ENCODE measurements at regions not wholly inside any gene's neighbourhood (a gene's known extent, or its start where the extent isn't known, plus 50 kb on each side); places are given as distances from the start of the nearest gene placed in this dataset.
"Not testable (repeated sequence)": the region's sequence is repeated elsewhere in the genome, so short reads cannot be mapped to it uniquely, and the experiment has no call there.

DNA sequence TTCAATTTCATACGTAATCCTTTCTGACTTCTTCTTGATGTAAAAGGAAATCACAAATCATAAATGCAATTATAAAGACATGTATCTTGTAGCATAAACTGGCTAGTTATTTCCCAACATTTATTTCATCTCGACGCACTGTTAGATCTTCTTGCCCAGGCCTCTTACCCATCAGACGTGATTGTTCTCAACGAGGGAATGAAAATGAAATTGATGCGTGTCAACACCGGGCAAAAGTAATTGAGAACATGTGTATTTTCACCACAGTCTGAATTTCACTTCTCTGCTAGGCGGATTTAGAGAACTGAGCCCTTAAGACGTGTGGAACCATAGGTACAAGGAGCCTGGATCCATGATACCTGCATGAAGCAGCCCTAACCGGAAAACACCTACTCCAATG lies 519.7 kb downstream of the KCNT2 start:
- DNase-seq = no peak

DNA sequence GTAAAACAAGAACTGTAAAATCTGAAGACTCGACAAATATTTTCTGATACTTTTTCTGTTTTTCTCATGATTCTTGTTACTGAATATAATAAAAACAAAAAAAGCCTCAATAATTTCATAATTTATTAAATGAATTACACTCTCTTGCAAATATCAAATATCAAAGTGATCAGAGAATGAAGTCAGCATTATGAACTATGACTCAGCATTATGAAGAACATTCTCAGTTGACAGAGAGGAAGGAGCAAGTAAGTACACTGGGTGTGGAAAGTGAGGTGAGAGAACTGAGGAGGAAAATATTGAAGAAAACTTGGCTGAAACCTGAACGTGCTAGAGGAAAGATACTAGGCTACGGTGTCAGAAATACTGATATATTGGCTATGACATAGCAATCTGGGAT lies 529.5 kb downstream of the KCNT2 start:
- no peak for DNase-seq

DNA sequence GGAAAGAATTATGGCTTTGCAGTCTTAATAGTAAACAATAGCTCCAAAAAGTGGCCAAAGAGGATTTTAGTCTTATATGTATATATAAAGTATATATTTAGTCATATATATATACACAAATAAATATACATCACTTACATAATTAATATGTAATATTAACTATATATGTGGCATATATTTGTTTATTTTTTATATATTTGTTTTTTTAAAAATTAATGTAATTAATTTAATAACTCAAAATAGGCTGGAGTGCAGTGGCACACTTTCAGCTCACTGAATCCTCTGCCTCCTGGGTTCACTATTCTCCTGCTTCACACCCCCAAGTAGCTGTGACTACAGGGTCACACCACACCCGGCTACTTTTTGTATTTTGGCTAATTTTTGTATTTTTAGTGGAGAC lies 532.6 kb downstream of the KCNT2 start:
- no peak for DNase-seq

DNA sequence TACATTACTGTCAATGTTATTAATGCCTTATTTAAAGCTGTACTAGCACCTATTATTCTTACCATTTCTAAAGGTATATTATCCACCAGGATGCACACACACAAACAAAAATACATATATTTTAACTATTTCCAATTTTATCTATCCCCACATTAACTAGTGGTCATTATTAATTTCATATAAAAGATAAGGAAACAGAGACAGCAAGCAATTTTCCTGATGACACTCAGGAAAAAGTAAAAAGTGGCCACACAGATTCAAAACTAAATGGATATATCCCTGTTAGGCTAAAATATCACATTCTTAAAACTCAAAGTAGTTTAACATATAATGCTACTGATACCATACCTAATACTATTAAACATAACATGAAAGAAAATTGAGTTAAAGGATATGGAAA lies 534.1 kb downstream of the KCNT2 start:
- no peak for DNase-seq

DNA sequence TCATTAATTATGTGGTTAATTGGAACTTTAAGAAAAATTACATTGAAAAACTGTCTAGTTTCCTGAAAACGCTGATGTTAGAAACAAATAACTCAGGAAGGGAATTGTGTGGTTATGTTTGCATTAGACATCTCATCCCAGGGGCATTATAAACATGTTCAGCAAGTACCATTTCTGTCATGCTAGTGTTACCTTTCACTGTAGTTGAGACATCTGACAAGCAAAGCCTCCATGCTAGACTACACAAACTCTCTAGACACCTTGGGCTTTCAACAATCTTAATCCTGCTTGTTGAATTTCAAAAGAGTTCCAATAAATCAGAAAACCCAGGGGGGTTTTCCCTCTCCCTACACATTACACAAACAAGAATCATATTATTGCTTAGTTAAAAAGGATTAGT lies 536.8 kb downstream of the KCNT2 start:
- no peak for DNase-seq

DNA sequence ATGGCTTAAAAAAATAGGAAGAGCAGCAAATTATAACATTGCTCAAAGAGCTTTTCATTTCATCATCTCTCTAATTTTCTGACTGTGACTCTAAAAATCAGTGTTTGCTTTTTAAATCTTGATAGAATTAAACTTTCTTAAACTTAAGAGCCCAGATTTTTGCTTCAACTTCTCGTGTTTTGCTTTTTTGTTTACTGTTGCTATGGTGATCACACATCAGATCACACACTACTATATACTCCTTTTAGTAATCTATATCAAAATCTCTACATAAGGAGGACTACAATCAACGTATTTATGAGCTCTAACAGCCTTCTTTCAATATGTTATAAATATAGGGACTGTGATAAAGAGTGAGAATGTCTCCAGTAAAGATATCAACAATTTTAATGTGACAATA lies 537.3 kb downstream of the KCNT2 start:
- DNase-seq = no peak

DNA sequence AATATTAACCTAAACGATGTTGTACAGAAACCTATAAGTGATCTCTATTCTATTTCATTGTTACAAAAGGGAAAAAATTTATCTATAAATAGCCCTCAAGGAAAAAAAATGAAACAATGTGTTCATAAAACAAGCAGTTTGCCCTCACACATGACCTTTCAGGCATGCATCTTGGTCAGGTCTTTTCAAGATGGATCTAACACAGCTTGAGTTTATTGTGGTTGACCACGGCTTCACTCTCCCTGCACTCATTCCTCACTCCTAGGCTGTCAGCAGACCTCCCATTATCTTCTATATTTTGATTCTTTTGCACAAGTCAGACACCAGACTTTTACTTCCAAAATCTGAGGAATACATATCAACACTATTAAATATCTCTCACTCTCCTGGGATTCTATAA lies 544.3 kb downstream of the KCNT2 start:
- no peak for DNase-seq

DNA sequence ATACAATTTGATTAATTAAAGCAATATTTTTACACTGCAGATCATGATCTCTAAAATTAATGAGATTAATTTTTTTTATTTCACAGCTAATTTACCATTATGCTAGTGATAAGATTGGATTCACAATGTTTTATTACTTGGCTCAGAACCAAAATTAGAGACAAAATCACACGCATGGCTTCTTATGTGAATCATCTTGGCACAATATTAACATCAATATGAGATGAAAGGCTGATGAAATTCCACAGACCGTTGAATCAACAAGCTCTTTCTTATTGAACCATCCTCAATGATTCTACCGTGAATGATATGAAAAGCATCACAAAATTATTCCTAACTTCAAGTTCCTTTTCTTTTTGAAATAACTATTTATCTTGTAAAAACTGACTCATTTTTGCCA lies 544.9 kb downstream of the KCNT2 start:
- DNase-seq = no peak

DNA sequence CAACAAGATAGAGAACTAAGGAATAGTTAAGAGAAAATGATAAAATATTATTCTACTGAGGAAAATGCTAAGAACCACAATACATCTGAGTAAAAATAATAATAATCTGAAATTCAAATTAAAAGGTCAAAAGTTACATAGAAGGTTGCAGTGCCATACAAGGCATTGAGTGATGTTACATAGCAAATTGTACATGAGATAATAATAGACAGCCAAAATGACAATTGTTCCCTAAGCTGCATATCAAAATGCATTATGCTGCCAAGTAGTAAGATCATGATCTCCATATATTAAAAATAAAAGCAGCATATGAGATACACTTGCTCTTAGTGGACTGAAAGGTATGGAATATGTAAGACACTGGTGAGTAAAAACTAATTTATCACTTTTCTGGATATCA lies 547.7 kb downstream of the KCNT2 start:
- no peak for DNase-seq

DNA sequence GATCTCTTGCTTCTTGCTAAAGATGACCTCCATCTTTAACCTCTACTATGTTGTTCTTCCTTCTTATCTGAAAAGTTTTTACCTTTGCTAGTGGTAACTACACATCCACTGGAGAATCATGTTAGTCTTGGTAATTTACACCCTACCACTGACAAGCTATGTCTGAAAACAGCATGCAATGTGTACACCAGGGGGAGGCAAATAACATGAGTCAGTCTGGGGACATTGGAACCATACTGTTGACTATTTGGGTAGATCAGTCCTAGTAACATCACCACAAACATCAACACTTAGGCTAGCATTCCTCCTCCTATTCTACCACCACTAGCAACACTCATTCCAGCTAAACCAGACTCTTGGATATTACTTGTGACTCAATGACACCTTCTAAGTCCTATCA lies 549.0 kb downstream of the KCNT2 start:
- no peak for DNase-seq

DNA sequence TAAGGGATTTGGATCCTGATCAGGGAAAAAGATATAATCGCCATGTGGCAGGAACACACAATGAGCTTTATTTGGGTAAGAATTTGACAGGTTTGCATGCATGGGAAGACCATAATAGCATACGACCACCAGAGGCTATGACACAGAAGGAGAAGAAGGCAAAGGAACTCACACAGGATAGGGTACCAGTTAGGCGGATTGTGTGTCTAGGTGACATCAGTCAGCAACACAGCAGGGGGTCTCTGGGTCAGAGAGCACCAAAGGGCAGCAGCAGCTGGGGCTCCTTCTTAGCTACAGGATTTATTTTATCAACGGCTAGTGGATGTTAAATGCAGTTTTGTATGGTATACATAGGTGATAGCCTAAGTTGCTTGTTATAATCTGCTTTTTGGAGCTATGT lies 551.3 kb downstream of the KCNT2 start:
- no peak for DNase-seq

DNA sequence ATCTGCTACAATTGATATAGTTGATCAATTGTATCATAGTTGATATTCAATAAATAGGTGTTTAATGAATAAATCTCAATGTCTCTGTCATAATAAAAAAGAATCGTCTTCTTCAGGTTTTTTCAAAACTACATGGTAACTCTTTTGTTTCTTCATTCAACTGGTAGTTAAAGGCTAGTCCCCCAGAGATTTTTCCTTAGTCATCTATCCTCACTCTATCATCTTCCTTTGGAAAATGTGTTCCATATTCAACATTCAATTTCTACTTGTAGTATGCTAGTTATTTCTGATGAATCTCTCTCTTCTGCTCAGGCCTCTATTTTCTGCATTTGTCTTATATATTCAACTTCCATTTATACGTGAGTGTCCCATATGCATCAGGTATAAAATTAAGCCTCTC lies 558.8 kb downstream of the KCNT2 start:
- no peak for DNase-seq

DNA sequence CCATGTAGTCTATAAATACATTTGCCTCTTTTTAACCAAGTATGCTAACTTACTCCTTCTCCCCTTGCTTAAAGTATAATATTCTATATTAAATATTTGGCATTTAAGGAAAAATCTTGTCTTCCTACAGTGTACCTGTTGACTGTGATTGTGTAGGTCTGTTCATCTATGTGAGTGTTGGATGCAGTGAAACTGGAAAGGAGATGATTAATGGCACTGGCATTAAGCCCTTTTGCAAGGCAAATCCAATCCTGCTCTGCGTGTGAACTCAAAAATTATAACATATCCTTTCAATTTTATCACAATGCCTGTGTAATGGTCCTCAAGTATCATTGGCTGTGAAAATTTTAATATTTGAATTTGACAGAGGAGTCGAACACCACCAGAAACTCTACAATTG lies 565.0 kb downstream of the KCNT2 start:
- DNase-seq = no peak

DNA sequence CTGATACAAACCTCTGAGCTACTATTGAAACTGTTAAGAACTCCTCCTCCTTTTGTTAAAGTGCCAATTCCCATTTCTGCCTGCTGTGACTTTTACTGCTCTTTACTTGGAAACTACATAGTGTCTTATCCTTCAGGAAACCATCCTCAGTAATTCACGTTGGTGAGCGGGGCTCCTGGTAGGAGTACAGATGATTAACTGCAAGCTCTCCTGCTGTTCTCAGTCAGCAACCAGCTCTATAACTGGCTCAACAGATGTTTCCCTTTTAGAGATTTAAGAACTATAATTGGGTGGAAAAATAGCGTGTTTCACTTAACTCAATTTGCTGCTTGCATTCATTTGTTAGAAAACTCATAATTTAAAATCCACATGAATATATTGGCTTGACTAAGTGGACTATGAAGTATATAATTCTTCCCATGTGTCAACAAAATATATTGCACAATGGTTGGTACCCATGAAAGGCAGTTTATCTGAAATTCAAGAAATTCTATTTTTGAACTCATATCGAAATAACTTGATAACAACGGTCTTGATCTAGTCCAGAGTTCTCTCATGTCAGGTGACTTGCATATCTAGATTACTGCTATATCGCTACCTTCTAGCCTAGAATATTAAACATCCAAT lies 574.0 kb downstream of the KCNT2 start:
- DNase-seq = no peak

DNA sequence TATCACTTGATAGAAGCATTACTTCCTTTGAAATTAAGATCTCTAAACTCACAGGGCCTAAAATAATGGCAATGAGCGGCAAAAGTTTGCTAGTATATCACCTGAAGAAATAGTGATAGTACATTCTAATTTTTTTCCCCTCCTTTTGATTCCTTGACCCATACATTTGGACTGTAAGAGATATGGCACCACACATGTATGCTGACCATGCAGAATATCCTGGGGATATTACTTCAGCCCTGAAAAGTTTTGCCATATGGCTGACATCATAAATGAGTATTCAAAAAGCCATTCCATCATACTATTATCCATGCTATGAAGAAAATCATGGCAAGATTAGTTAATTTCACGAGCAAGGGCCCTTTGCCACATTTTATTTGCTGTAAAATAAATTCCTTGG lies 576.9 kb downstream of the KCNT2 start:
- not testable (repeated sequence) for DNase-seq

DNA sequence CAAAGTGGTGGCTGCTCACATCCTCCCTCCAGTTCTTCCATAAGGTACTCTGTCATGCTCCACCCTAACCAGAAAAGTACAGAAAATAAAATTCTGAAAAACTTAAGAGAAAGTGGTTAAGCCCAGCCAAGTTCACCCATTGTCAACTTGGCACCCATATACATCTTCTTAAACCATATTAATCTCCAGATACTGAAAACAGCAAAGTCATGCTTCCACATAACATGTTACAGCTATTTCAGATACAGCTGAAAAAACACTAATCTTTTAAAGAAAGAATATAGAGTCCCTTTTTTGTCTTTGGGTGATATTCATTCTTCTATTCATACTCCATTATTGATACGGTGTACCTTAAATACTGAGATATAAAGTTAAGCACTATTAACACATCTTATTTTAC lies 577.8 kb downstream of the KCNT2 start:
- DNase-seq = no peak

DNA sequence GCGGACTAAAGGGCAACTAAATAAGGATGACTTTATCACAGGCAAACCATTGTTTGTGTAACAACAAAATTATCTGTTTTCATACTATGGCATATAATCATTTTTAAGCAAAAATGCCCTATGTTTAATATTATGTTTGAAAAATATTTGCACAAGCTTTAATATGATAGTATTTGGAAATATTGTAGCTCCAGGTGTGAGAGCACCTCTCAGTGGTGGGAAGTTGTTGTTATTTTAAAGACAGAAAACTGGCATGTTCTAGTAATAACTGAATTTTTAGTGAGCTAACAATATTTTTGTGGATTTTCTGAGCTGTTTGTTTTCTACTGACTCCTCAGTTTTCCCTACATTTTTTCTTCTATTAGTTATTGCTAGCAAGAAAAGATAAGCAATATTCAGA lies 578.8 kb downstream of the KCNT2 start:
- DNase-seq = no peak

DNA sequence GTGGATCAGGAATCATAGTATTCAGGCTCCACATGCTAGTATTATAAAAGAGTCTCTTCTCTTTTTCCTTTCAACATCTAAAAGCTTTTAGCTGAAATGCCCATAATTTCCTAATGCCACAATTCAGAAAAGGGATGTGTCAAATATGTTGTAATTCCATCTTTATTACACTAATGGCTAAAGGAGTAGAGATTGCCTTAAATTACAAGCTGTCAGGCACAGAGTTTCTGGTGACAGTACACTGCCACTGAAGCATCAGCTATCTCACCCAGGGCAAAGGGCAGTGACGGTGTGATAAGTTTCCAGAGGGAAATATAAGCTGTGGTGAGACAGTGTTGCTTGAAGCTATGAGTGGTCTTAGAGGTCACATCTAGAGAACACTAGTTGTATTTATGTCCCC lies 581.1 kb downstream of the KCNT2 start:
- no peak for DNase-seq

DNA sequence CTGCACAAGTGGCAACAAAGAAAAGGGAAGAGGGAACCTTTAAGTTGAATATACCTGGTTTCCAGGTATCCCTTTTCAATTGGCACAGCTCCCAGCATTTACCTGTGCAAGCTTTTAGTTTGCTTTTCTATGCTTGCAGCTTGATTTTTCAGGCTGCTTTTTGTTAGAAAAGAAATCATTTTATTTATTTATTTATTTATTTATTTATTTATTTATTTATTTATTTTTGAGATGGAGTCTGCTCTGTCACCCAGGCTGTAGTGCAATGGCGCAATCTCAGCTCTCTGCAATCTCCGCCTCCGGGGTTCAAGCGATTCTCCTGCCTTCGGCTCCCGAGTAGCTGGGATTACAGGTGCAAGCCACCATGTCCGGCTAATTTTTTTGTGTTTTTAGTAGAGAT lies 587.1 kb downstream of the KCNT2 start:
- DNase-seq = not testable (repeated sequence)

DNA sequence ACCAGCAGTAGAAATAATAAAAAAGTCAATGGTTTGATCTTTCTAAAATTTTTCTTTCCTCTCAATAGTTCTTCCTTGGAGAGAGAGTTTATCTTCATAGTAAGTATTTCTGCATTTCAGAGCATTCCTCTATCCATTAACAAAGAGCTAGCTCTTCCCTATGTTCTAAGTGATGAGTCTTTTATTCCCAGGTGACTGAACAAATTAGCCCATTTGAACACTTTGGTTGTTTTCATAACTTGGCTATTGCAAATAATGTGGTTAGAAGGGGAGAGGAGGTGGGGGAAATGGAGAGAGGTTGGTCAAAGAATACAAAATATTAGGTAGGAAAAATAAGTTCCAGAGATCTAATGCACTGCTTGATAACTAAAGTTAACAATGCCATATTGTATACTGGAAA lies 598.9 kb downstream of the KCNT2 start:
- DNase-seq = no peak

DNA sequence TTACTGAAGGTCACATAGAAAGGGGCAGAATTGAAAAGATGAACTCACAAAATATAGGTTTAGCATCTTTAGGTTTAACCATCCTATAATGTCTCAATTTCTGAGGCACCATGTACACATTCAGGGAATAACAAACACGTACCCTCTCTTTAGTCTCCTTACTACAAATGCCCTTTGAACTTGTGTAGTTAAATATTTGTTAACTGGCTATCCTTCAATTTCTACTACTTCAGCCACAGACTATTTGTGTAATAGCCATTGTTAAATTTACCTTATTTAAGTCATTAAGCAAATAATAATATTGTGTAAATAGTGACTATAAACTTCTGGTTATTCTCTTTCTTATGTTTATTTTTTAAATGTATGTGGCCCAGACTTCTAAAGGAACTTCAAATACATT lies 600.5 kb downstream of the KCNT2 start:
- no peak for DNase-seq

DNA sequence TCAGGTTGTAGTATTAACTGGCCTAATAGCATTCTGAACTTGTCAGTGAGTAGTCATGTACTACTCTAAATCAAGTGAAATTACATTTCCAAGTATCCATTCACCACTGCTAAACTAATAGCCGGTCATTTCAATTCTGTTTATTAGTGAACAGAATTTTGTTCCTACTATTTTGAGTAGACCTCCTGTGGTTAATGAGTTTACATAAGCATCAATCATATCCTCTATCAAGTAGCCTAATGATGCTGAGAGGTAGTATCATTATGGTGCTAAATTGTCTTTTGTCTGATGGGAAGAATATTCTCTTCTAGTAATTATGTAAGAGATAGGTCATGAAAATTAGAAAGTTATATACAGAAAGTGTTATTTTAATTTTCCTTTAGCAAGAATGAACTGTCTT lies 602.8 kb downstream of the KCNT2 start:
- DNase-seq = no peak

DNA sequence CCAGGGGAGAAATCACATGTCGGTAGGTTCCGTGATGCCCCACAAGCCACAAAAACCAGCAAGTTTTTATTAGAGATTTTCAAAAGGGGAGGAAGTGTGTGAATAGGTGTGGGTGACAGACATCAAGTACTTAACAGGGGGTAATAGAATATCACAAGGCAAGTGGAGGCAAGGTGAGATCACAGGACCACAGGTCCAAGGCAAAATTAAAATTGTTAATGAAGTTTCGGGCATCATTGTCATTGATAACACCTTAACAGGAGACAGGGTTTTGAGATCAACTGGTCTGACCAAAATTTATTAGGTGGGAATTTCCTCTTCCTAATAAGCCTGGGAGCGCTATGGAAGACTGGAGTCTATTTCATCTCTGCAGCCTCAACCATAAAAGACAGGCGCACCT lies 603.9 kb downstream of the KCNT2 start:
- DNase-seq = not testable (repeated sequence)

DNA sequence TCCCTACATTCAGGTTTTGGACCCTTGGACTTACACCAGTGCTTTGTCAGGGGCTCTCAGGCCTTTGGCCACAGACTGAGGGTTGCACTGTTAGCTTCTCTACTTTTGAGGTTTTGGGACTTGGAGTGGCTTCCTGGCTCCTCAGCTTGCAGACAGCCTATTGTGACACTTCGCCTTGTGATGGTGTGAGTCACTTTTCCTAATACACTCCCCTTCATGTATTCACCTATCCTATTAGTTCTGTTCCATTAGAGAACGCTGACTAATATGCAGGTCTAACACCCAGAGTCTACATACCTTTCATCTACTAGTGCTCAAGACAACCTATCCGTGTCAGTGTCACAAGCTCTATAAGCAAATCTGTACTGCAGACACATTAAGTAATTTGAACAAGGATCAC lies 605.3 kb downstream of the KCNT2 start:
- DNase-seq = no peak

DNA sequence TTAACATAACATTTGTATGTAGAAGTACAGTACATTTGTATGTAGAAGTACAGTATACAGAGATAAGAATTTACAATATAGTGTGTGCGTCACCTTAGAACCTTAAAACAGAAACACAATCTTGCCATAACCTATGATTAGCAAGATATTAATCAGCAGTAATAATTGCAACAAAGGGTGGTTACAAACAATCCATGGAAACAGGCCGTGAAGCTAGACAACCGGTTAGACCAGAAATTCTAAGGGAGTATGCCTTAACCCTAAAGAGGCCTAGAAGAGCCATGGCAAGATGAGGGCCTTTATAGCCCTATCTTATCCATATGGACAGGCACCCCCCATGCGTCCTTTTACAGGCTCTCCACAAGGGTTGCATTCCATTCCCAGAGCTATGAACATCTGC lies 605.9 kb downstream of the KCNT2 start:
- DNase-seq = not testable (repeated sequence)

DNA sequence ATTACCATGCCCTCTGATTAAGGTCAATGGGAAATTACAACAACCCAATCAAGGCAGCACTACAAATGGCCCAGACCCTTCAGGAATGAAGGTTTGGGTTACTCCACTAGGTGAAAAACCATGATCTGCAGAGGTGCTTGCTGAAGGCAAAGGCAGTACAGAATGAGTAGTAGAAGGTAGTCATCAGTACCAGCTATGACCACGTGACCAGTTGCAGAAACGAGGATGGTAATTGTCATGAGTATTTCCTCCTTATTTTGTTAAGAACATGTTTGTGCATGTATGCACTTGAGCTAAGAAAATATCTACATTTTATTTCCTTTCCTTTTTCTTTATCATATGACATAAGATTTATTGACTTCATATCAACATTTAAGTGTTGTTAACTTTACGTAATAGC lies 607.1 kb downstream of the KCNT2 start:
- DNase-seq = no peak

Data from AML-193 (cell line).